Activated T-cell treated with anti-CD3 and anti-CD28 coated beads for 48 hours (primary cell): ENCODE measurements at regions not wholly inside any gene's neighbourhood (a gene's known extent, or its start where the extent isn't known, plus 50 kb on each side); places are given as distances from the start of the nearest gene placed in this dataset.

ENCODE experiments used
- DNase-seq: peaks from one replicate; pipeline ENCODE4 v3.0.0-alpha.2; 2020; ENCODE audit warnings: low read depth

DNA sequence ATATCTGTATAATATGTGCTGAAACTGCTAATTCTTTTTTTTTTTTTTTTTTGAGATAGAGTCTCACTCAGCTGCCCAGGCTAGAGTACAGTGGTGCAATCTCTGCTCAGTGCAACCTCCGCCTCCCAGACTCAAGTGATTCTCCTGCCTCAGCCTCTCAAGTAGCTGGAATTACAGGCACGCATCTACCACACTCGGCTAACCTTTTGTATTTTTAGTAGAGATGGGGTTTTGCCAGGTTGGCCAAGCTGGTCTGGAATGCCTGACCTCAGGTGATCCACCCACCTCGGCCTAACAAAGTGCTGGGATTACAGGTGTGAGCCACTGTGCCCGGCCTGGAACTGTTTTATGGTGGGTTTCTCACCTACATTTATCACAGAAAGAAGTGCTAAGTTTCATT is 307.8 kb upstream of the STT3B start:
- DNase-seq: no peak

DNA sequence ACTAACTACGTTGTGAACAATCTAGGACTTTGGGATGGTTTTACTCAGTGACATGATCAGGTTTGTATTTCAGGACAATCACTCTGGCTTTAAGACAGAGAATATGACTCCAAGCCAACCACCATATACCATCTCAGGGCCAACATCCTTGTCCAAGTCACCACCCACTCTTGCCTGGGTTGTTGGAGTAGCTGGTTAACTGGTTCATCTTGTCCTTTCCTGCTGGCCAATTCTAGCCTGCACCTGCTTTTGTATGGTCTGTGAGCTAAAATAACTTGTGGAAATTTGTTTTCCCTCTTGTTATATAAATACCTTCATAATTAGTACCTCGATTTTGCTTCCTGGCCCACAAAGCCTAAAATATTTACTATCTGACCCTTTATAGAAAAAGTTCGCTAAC is 306.8 kb upstream of the STT3B start:
- no peak for DNase-seq

DNA sequence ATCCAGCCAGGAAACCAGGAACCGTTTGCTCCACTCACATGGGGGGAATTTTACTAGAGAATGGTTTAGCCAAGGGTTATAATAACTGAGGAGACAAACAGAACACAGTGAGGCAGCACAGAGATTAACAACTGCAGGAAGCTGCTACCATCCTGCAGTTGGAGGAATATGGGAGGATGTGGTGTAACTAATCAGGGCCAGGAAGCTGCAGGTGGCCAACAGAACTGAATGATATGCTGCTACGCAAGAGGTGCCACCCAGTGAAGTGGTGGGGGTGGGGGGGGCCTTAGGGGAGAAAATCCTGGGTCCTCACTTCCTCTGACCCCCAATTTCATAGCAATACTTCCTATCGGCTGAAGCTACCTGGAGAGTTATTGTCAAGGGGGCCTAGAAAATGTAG is 306.4 kb upstream of the STT3B start:
- no peak for DNase-seq

DNA sequence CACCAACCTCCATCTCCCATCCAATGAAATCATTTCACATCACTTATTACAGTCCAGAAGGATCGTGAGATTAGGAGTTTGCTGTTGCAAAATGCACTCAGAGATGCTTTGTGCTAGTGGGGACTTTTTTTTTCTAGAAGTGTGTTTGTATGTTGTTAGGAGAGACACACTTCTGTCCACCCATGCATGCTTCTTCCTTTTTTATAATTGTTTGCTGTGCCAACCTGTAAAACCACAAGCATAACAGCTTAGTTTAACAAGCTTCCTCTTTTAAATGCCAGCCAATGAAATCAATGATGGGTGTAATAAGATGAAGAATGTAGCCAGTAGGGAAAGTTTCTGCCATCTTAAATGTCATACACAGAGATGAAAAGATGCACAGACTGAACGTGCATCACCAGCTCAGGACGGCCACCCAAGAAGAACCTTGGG is 305.6 kb upstream of the STT3B start:
- DNase-seq: no peak

DNA sequence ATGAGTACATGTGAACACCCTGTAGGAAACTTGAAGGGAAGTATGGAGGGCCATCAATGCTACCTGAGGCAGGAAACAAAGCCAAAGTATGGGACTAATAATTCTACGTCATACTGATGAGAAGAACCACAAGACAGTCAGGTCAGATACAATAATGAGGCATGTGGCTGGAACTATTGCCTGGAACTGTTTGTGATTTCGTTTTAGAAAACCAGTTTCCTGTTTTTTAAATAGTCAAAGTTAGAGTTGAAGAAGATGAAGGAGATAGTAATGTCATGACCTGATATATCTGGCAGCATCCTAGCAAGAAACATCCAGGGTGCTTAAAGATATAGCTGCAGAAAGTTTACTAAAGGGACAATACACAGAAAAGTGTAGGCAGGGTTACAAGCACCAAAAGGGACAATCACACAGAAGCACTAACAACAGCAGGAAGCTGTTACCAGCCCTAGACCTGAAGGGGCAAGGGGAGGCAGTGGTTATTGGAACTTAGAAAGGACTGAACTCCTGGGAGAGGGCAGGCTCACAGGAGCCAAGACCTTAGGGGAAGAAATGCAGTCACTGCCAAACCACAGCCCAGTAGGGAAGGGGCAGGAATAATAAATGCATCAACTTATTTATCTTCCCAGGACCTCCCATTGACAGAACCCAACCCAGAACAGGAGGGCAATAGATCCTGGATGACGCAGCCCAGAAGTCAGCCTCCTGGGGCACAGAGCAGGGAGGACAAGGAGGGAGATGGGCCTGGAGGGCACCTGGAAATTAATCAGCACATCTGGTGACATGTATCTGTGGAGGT is 302.1 kb upstream of the STT3B start:
- DNase-seq: no peak

DNA sequence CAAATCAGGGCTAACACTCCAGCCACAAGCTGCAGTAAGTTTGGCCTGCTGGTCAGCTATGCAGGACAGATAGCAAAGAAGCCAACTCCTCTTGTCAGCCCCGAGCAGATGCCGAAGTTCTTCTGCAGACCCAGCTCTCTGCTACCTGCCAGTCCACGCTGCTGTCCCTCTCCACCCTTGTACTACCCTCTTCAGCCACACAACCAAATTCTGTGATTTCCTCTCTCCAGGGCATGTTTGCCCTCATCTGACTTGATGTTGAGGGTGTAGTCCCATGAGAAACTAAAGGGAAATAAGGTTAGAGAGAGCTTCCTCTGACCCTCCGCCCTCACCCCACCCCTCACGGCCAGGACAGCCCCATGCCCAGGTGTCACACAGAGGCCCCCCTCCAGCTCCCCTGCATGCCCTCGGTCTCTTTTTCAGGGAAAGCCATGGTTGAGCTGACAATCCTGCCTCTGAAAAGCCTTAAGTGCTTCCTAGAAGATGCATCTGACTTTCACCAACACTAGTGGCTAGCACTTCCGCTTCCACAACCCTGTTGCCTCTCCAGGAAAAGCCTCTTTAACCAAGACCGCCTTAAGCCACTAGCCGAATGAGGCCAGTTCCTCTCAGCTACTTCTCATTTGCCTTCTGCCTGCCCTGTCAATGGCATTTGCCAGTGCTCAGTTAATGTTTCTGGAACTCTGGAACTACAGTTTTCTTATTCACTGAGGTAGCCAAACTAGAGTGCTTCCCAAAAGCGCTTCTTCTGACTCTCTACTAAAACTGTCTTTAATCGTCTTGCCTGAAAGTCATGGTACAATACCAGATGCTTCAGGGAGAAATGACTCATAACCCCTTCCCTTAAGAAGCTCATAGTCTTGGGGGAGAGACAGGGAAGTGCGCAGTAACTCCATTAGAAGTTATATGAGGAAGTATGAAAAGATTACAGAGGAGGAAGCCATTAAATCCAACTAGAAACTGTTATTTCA is 300.4 kb upstream of the STT3B start:
- no peak for DNase-seq

DNA sequence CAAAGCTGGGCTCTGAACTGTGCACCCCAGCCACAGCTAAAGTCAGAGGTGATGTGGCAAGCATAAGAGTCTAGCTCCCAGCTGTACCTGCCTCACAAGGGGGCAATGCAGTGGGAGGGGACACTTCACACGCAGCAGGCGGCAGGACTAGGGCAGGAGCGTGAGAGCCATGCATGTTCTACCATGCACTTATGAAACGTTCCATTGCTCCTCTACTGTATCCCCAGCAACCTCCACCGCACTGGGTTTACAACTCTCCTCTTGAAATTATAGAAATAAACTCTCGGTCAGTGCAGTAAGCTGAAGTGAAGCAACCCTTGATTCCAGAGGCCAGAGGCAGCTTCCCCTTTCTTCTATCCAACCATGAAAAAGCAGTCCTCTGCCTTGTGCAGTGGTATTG is 298.6 kb upstream of the STT3B start:
- no peak for DNase-seq

DNA sequence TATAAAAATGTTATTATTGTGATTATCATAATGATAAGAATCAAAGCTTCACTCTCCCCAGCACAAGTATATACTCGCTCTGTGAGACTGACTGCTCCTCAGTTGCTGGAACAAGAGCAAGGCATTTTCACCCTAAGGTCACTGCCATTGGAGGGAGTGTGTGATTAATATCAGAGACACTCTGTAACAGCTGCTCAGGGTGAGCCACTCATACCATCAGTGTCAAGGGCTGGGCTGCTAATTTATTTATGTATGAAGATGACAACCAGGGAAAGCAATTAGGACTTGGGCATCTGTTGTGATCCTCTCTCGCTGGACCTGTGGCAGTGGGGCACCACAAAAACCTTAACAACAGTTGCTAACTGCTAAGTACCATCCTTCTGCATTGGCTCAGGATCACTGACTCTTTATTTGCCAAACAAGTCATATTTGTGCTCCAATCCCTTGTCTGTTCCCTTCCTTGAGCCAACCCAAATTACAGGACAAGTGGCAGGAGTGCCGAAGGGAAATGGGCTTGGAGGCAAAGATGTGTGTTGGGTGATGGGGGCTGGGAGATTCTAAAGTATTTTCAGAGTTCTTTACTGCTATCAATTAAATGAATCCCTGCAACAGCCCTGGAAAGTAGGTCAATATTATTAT is 297.5 kb upstream of the STT3B start:
- DNase-seq: no peak

DNA sequence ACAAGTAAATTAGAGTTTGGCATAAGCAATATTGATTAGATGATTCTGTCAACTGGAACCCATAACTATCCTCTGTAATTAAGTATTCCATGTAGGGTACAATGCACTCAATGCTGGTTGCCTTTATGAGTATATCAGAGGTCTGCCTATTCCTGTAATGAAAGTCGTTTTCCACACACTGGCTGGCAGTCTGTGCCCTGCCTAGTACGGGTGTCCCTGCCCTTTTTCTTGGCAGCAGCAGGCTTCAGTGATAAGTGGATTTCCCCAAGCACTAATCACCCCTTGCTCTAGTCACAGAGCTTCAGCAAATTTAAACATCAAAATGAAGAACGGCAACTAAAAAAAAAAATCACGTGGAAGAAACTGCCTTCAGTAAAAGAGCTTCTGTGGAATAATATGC is 294.8 kb upstream of the STT3B start:
- no peak for DNase-seq

DNA sequence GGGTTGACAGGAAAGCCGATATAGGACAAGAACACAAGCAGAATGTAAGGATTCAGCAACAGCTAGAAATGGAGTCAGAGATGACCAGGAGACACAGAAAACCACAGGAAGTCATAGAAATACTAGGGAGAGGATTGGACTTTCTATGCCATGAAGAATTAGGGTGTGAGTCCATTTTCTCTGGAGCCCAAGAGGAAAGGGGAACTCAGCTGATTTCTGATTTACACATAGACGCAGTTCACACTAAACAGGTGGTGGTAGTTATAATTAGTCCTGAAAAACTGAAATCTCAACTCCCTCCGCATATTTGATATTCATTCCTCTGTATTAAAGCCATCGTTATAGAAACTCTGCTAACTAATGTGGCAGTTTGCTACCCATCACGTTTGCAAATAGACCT is 292.7 kb upstream of the STT3B start:
- DNase-seq: no peak

DNA sequence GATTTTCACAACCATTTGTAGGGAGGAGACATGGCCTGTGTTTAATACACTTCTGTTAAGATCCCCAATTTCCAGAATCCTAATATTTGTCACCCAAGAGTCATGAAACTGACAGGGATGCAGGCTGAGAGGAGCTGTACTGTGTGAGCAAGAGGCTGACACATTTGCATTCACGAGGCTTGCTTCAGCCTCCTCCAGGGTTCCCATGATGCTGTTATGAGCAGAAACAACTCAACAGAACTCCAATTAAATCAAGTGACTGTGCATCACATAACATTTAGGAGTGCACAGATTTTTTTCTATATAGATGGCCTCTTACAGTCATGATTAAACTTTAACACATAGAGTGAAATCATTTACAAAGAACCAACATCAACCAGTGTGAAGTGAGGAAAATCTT is 292.3 kb upstream of the STT3B start:
- no peak for DNase-seq

DNA sequence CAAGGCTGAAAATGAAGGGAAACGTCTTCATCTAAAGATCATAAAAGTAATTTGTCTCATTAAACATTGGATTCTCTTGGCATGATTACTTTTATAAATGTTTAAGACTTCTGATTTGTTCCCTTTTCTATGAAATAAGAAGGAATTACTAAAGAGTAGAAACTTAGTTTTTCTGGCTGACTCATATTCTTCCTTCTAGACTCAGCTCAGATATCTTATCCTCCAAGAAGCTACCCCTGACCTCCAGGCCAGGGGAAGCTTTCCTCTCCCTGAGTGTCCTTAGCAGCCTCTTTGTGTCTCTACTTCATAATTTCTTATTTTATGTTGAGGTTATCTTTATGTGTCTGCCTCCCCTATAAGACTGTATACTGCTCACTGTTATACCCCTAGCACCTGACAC is 291.9 kb upstream of the STT3B start:
- no peak for DNase-seq

DNA sequence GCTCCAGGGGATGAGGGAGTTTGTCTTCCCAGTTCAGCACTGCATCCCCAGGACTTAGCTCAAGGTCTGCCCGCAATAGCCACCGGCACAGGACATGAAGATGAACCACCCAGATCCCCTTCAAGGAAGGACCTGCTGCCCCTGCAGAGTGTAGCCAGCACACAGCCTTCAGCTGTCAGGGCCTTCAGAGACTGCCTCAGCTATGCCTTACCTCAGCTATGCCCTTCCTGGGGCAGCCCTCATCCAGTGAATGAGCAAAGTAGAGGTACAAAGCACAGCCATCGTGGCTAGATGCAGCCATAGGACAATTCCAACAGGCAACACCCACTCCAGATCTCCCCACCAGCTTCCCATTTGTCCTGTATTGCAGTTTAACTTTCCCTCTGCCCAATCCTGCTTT is 291.2 kb upstream of the STT3B start:
- DNase-seq: no peak

DNA sequence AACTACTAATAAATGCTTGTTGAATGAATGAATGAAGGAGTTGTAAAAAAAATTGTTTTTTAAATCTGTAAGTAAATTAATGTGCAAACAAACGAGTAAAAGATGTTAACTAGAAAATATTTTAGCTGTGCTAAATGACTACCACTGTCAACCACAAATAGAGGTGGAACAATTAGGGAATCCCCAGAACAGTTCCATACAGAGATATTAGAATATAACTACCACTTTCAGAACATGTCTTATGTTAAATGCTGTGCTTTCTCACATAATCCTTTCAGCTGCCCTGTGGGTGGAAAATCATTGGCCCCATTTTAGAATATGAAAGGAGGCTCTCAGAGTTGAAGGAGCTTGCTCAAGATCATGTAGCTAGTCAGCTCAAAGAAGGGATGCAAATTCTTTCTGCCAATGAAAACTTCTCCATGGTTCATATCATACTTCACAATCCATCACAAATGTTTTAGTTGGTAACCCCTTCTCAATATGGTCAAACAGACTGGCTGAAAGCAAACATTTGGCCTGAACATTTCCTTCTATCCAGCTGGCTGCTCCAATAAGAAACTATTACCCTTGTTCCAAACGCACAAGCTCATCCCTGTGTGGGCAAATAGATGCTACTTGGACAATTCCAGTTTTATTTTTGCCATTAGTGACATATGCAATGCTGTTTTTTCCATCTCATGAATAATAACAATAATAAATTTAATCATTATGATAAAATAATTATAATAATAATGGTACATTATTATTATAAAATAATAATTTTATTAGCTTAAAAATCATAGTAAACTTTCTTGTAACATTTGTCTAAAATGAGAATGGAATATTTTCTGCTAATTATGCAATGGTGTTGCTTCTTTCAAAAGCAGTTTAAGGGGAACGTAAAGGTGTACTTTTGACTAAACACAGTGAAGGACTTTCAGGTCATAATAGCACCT is 290.4 kb upstream of the STT3B start:
- DNase-seq: no peak

DNA sequence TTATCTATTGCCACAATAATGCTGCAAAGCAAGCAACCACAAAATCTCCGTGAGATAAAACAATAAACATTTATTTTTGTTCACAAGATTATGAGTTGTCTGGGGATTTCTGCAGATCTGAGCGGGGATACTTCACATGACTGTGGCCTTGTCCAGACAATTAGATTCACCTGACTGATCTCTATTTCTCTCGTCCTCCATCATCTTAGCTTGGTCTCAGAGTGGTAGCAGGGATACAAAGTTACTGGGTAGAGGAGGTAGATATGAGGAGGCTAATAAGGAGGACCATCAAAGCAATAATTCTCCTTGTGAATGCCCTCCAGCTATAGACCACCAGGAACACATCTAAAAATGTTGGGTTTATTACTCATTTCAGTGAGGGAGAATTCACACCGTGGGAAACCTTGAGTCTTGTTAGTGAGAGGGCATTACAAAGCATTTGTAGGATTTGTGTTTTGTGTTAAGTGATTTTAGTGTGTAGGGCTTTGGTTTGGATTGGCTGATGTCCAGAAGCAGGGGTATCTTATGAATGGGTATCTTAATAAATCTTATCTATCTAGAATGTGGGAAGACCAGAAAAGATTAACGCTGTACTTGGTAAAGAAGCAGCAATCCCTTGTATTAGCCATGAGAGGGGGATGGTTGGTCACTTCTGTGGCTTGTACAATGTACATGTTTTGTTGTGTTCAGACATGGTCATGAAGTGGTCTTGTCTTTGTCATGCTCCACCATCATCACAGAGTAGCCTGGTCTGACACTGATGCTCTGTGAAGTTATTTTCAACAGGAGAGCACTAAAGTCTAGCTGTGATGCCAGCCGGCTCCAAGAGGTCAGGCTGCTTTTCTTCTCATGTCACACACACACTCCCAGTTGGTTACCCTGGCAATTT is 287.6 kb upstream of the STT3B start:
- no peak for DNase-seq

DNA sequence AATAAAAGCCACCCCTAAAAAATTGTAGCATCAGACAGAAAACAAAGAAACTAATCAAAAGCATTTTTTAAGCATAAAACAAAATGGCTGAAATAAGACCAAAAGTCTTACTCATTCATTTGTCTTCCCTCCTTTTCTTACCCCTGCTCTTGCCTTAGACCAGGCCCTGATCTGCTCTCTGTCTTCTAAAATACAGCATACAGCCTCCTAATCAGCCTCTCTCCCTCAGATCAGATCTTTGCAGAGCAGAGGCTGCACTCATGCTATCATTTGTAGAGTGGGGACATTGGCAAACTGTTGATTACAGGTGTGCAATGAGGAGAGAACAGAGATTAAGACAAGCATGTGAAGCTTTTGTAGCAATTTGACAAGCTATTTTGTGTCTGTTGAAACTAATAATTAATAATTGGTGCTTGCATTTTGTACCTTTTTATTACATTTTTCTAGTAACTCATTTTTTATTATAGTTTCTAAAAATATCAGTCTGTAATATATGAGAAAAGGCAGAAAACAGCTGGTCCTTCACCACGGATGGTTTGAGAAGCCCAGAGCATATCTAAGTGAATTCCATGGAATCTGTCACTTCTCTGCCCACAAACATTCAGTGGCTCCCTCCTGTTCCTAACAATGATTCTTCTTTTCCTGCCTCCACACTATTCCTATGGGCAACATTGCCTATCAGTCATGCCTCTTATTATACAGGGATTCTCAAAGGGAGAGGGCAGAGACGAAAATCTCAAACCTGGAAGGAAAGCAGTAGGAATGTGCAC is 286.2 kb upstream of the STT3B start:
- DNase-seq: no peak

DNA sequence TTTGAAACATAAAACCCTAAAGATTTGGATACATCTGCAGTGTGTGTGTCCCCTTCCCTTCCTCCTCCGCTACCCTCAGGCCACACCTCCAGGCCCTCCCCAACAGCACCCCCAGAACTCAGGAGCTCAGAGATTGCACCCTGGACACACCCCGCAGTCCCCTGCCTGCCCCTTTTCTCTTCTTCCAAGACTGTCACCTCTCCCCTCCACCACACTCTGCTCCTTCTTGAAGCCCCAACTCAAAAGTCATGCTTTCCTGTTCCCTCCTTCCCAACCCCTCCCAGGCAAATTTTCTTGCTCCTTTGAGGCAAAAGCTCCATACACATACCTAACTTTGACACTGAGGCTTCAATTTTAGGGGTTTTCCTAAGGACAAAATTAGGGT is 285.7 kb upstream of the STT3B start:
- no peak for DNase-seq

DNA sequence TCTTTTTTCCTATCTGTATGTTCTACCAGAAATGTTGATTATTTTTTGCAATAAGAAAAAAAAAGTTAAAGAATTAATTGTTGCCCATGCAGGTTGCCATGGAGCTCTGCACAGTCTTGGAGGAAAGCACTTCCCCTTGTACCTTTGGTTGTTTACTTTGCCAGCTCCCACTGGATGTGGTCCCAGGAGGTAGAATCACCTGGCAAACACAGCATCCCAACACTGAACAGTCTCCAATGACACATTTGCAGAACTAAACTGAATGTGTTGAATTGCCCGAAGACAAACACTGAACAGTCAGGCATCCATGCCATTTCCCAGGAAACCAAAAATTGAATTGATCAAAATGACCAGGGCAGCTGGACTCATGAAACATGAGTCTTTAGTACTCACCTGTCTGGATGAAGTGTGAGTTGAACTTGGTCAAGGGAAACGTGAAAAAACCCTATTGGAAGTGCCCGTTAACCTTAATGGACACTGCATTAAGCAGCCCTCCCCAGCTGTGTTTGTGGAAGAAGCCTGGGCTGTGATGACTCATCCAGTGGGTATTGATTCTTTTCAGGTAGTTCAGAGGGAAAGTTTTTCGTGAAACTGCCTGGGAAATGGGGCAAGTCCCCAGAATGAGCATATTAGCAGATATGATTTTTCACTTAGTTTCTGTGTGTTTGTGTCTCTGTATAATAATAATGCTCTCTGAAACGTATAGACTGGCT is 284.7 kb upstream of the STT3B start:
- no peak for DNase-seq

DNA sequence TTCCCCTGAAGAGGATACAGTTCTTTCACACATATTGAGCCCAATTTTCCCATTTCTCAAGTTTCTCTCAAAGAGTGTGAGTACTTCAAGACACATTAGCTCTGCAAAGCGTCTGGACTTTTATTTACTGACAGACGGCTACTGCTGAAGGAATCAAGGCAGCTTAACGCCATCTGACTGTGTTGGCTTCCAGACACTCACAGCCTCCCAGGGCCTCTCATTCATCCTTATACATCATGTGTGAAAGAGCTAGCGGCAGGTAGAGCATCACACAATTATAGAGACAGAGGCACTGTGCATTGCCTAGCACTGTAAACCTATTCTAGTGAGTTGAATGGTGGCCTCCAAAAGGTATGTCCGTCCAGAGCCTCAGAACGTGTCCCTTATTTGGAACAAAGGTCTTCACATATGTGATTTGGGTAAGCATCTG is 284.1 kb upstream of the STT3B start:
- DNase-seq: no peak
